ENCODE measurements at regions not wholly inside any gene's neighbourhood (a gene's known extent, or its start where the extent isn't known, plus 50 kb on each side); places are given as distances from the start of the nearest gene placed in this dataset.
"Not testable (repeated sequence)": the region's sequence is repeated elsewhere in the genome, so short reads cannot be mapped to it uniquely, and the experiment has no call there.

DNA sequence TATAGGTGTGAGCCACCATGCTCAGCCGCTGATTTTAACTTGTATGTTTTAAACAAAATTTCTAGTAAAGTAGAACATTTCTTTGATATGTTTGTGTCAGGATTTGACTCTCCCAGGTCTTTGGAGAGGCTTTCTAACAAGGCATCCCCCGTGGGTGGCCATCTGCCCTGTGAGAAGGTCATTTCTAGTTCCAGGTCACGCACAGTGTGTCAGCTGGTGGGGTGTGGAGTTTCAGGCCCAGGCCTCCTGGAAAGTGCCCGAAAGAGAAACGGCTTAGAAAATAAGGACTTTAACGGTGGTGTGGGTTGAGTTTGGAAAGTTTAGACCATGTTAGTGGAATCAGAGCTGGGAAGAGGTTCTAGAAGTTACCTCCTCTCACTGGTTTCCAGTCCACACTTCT lies 61.0 kb downstream of the SPDYE17 start:
- FAIRE-seq; DNase-seq (ENCODE audit: insufficient read length, low spot score): not testable (repeated sequence)

DNA sequence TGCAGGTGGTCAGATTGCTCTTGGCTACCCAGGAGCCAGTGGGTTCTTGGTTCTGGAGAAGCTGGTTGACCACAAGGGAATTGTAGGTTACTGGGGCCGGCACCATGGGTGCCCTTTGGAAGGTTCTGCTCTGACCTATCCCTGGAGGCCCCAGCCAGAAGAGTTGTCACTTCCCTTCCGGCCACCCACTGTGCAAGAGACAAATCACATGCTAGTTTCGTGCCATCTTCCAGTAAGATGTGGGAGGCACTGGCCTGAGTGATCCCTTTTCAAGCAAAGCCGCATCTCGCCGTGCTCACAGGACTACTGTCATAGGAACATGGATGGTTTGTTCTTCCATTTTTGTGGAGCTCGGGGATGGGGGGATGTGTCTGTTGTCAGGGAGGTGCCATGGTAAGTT lies 62.3 kb downstream of the SPDYE17 start:
- not testable (repeated sequence) for FAIRE-seq

DNA sequence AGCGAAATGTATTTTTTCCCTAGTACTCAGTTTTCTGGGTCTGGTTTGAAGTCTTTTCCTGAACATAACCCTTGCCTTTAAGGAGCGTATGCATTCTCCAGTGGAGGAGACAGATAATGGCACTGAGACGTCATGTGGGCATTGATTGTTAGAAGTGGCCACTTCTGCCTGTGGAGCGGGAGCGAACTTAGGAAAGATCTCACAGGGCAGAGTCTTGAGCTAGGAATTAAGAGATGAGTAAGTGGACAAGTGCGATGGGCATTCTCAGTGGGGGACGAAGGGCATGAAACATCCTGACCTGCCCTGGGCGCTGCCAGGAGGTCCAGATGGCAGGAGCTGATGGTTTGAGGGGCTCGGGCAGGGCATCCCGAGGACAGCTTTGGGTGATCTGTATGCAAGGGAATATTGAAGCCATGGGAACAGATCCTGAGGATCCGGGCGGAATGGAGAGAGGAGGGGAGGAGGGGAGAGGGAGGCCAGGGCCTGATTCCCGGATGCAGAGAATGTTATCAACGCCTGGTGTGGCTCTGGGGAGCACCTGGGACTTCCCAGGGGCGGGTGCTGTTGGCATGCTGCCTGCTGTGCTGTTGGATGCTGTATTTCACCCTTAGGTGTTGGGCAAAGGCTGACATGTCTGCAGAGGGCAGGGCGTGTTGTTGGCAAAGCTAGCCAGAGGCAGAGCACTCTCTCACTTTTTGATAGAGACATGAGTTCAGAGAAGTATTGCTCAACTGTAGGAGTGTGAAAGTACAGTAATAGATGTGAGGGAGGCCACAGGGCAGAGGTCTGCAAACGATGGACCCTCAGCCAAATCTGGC lies 66.2 kb downstream of the SPDYE17 start:
- DNase-seq (ENCODE audit: insufficient read length, low spot score); FAIRE-seq: not testable (repeated sequence)

More for the DNA sequence above, 62.3 kb downstream of the SPDYE17 start:
- not testable (repeated sequence) for DNase-seq (ENCODE audit: insufficient read length, low spot score)

DNA sequence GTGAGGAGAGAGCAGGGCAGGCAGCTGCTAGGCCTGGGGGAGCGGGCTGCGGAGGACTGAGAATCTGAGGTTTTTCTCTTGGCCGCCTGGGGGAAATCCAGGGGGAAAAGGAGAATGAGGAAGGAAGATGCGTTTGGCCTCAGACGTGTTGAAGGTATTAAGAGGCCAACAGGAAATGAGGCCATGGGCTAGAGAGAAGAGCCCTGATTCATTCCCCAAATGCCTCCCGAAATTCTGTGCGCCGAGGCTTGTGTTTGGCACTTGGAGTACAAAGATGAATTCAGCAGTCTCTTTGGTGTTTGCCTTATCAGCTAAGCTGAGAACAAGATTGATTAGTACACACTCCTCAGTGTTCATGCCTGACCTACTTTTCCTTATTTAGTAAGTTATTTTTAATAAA lies 68.1 kb downstream of the SPDYE17 start:
- FAIRE-seq = not testable (repeated sequence)

DNA sequence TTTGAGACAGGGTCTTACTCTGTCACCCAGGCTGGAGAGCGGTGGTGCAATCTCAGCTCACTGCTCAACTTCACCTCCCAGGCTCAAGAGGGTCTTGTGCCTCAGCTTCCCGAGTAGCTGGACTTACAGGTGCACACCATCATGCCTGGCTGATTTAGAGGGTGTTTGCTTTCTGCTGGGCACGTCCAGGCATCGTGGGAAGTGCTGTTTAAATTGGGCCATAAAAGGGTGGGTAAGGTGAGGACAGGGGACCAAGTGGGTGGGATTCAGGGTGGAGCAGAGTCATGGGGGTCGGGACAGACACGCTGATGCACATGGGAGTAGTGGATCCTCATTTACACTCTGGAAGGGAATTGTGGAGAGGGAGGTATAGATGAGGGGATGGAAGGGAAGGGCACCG lies 69.1 kb downstream of the SPDYE17 start:
- FAIRE-seq = not testable (repeated sequence)

More for the DNA sequence above, 68.1 kb downstream of the SPDYE17 start:
- not testable (repeated sequence) for DNase-seq (ENCODE audit: insufficient read length, low spot score)

DNA sequence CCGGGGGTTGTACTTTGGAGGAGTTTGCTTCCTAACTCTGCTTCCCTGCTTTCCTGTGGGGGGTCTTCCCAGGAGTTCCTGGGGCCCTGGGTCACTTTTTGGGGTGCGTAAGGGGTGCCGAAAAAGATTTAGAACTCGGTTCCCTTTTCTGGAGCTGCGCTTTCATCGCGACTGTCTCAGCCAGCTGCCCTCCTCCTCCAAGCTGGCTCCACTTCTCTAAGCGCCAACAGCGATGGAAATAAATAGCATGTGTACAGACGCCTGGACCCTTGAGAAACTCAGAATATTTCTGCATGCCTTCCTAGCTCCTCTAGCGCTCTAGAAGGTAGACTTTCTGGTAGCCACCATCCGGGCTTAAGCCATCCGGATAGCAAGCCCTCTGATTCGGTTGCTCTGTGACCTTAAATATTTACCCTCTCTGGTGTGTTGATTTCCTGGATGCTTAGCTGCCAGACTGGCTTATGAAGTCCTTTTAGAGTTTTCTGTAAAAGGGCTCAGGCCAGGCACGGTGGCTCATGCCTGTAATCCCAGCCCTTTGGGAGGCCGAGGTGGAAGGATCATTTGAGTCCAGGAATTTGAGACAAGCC lies 71.7 kb downstream of the SPDYE17 start:
- not testable (repeated sequence) for FAIRE-seq

More for the DNA sequence above, 69.1 kb downstream of the SPDYE17 start:
- DNase-seq (ENCODE audit: insufficient read length, low spot score) = not testable (repeated sequence)

DNA sequence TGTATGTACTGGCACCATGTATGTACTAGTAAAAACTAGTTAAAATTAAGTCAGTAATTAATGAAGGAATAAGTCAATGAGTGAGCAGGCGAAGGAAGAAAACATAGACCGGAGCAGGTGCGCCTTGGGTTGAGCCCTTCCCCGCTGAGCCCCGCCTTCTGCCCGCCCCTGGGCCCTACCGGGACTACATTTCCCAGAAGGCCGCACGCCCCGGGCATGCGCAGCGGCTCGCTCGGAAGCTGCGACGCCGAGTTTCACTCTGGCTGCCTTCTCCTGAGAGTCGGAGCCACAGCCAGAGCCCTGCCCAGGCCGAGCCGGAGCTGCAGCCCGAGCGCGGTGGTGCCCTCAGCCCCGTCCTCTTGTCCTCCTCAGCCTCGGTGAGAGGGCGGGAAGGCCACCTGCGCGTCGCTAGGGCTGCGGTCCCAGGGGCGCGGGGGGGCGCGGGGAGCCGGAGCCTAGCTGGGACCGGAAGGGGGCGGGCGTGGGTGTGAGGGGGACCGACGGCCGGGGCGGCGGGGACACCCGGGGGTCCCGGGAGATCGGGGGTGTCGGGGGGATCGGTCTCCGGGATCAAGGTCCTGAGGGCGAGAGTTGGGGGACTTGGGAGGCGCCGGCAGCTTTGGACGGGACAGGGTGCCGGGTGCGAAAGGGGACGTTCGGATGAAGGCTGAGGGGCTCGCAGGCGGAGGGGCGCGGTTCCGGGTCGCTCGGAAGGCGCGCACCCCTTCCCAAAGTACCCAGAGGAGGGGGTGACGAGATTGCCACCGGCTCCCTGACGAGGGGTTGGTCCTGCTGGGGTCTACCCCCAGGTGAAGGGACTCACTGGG lies 72.4 kb downstream of the SPDYE17 start:
- DNase-seq (ENCODE audit: insufficient read length, low spot score); FAIRE-seq: not testable (repeated sequence)

More for the DNA sequence above, 71.7 kb downstream of the SPDYE17 start:
- not testable (repeated sequence) for DNase-seq (ENCODE audit: insufficient read length, low spot score)

DNA sequence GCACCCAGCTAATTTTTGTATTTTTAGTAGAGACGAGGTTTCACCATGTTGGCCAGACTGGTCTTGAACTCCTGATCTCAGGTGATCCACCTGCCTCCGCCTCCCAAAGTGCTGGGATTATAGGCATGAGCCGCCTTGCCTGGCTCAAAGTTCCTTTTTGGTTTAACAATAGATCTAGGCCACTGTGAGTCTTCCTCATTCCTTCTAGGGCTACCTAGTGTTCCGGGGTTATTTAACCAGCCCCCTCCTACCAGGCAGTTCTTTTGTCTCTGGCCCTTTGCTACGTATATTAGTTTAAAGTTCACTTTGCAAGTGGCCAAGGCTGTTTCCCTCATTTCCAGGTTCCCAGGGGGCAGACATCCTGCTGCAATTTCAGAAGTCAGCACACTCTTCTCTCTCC lies 75.6 kb downstream of the SPDYE17 start:
- not testable (repeated sequence) for DNase-seq (ENCODE audit: insufficient read length, low spot score); FAIRE-seq

DNA sequence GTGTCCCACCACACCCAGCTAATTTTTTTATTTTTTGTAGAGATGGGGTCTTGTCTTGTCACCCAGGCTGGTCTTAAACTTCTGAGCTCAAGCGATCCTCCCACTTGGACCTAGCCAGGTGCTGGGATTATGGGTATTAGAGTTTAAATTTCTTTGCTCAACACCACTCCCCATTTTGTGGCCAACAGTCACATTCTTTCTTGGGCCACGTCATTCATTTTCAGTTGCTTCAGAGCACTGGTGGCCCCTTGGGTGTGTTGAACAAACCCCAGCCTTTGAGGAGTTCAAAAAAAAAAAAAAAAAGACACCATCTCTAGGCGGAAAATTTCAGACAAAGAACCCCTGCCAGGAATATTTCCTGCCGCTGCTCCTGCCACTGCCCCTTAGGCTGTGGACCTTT lies 77.0 kb downstream of the SPDYE17 start:
- FAIRE-seq; DNase-seq (ENCODE audit: insufficient read length, low spot score): not testable (repeated sequence)

DNA sequence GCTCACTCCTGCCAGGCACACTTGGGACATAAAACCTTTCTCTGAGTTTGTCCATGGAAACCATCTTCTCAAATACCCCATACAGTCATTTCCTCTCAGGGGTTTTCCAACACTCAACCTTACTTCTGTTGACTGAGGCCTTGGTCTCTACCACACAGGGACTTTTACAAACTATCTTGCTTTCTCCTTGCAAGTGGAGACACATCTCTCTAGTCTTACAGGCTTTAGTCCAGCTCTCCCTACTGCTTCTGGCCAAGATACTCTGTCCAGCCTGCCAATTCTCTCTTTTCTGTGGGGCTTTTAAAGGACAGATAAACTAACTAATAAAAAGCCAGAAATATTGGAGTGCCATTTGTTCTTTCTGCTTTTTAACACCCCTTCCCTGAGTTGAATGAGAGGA lies 87.6 kb downstream of the SPDYE17 start:
- not testable (repeated sequence) for DNase-seq (ENCODE audit: insufficient read length, low spot score); FAIRE-seq

DNA sequence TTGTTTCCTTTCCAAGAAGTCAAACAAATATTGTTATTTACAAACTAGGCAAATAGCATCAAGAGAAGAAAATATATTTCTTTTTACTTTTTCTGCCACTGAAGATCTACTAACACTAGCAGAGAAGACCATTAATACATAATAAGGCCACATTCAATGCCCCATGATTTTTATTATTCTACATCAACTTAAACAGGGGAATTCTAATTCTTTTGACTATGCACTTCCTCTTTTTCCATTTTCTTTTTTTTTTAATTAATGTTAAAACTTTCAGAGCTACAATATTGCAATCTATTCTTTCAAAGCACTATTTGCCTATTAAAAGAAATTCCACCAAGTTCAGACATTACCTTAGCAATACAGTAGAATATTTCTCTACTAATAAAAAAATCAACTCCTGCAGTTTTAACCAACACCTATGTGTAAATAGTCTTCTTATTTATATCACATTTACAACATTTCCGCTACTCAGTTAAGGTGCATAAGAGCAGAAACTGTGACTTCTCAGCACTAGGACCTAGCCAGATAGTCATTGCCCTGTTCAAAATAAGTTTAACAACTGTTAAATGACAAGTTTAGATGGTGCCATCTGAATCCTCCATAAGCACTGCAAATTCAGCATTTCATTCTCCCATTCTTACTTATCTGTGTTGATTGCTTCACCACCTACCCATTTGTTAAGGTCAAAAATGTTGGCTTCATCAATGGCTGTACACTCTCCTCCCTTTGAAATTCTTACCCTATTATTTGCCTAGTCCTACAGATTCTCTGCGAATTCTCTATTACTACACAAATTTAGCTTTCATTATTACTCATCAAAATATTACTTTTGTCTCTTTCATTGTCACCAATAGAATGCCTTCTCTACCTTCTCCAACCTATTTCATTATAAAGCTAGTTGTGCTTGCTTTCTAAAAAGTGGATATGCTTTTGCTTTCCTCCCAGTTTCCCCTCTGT lies 90.1 kb downstream of the SPDYE17 start:
- not testable (repeated sequence) for FAIRE-seq; DNase-seq (ENCODE audit: insufficient read length, low spot score)

DNA sequence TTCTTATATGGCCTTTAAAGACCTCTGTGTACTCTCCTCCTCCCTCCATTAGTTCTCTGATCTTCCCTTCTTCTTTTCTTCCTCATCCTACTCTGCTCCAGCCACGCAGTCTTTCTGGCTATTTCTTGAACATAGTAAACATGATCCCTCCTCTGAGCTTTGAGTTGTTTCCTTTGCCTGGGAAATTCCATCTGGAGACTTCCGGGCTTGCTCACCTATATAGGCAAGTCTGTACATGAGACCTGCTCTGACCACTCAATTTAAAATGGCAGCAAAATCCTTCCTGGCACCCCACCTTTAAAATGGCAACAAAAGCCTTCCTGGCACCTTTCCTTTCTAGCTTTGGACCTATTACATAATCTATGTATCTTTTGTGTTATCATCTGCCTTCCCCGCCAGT lies 94.4 kb downstream of the SPDYE17 start:
- not testable (repeated sequence) for DNase-seq (ENCODE audit: insufficient read length, low spot score); FAIRE-seq

DNA sequence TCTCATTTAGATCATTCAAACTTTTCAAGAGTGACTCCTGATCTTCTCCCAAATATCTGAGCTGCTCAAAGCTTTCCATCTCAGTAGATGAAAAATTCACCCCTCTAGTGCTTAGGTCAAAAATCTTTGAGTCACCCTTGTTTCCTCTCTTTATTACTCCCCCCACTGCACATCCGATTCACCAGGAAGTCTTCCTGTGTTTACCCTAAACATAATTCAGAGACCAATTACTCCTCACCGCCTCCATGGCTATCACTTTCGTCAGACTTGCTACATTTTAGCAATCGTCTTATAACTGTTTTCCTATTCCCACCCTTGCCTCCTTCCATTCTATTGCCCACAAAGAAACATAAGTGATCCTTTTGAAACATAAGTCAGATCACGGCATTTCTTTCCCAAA lies 94.8 kb downstream of the SPDYE17 start:
- not testable (repeated sequence) for FAIRE-seq; DNase-seq (ENCODE audit: insufficient read length, low spot score)

DNA sequence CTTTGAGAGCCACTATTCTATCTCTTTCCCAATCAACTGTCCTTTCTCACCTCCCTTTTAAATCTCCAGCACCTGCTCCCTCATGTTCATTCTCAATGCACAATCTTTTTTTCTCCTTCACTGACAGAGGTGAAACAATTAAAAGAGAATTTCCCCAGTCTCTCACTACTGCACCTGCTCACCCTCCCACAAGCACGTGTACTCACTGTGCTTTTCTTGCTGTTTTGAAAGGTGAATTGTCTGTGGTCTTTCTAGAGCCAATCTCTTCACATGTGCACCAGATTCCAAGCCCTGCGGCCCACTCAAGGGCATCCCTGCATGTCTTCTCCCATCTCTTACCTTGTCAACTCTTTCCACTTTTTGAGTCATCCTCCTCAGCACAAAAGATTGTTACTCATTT lies 95.8 kb downstream of the SPDYE17 start:
- DNase-seq (ENCODE audit: insufficient read length, low spot score); FAIRE-seq: not testable (repeated sequence)

DNA sequence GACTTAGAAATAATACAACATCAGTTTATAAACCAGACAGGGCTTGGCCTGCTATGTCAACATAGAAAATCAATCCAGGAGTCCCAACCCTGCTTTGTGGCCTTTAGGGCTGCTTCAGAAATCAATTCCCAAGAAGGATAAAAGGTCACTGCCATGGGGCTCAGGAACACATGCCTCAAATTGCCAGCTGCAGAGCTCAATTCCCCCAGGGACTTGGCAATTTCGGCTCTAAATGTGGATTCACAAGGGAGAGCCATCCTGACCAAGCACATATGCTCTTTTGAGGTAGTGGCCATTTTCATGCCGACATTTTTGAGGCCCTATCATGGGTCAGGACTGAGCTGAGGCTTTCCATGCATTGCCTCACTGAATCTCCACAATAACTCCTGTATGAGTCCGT lies 97.5 kb downstream of the SPDYE17 start:
- not testable (repeated sequence) for FAIRE-seq; DNase-seq (ENCODE audit: insufficient read length, low spot score)

DNA sequence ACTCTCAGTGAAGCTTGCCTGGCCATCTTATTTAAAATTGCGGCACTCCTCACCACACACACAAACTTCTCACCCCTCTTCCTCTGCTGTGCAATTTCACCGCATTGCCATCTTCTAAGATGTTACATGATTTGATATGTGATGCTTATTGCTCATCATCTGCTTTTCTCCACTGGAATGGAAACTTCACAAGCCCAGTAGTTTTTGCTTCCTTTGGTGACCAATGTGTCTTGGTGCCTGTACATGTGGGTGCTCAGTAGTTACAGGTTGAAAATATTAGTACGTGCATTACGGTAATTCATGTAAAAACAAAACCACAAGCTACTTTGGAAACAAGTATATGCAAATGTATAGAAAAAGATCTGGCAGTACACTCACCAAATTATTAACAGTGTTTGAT lies 99.2 kb downstream of the SPDYE17 start:
- FAIRE-seq; DNase-seq (ENCODE audit: insufficient read length, low spot score): not testable (repeated sequence)

DNA sequence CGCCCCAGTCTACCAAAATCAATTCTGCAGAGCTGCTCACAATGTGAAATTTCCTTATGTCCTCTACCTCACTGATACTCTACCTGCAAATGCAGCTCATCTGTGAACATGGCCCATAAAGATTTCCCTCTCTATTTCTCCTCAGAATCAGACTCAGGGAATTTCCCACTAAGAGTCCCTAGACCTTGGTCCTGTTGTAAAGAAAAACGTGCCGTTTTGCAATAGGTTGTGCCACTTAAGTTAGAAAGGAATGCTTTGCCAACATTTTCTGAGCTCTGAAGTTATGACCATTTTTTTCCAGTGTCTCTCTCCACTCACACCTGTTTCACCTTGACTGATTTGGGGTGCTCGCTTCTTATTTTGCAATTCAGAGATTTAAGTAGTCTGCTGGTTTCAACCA lies 100.7 kb downstream of the SPDYE17 start:
- DNase-seq (ENCODE audit: insufficient read length, low spot score); FAIRE-seq: not testable (repeated sequence)

DNA sequence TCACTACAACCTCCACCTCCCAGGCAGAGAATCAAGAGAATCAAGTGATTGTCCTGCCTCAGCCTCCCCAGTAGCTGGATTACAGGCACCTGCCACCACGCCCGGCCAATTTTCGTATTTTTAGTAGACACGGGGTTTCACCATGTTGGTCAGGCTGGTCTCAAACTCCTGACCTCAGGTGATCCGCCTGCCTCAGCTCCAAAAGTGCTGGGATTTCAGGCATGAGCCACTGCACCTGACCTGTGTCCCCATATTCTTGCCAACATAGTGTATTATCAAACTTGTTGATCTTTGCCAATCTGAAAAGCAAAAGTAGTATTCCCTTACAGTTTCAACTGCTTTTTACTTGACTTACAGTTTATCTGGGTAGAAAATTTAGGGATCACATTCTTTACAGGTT lies 101.7 kb downstream of the SPDYE17 start:
- not testable (repeated sequence) for DNase-seq (ENCODE audit: insufficient read length, low spot score); FAIRE-seq

DNA sequence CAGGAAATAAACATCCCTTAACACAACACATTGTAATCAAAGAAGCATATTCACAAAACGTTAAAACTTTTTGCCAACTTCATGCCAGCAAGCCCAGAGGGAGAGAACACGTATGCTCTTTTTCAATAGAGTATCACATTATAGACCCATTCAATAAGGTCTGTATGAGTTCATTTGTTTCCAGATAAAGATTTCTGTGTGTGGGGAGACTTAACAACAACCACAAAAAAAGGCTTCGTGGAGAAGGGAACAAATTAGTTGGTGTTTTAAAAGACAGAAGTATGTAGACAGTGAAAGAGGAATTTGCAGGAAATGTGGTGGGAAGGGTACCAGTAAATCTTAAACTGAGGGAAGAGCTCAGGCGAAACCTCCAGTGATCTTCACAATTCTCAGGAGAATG lies 103.4 kb downstream of the SPDYE17 start:
- not testable (repeated sequence) for DNase-seq (ENCODE audit: insufficient read length, low spot score); FAIRE-seq
